Sciatic nerve (tissue), 2 donors: ENCODE measurements at regions not wholly inside any gene's neighbourhood (a gene's known extent, or its start where the extent isn't known, plus 50 kb on each side); places are given as distances from the start of the nearest gene placed in this dataset.
"Not testable (repeated sequence)": the region's sequence is repeated elsewhere in the genome, so short reads cannot be mapped to it uniquely, and the experiment has no call there.

Experiments
- ATAC-seq: fragments of 200-7000 bp; cut with Tn5 transposase; one replicate; pipeline ENCODE4 v1.9.1; 2020; ENCODE audit warnings: mild to moderate bottlenecking, moderate library complexity
- DNase-seq: peaks from one replicate; pipeline ENCODE4 v3.0.0-alpha.2; 2020; ENCODE audit warnings: low spot score
- intact Hi-C: fragments of 100-400 bp; cut with DNase I; formaldehyde crosslinking; loops from one replicate; pipeline ENCODE4 v1.14.2; 2022
- donor health status: DM: no; HTN: no; CAD: no.
- donor health status: DM: no; HTN: no; CAD: no.

DNA sequence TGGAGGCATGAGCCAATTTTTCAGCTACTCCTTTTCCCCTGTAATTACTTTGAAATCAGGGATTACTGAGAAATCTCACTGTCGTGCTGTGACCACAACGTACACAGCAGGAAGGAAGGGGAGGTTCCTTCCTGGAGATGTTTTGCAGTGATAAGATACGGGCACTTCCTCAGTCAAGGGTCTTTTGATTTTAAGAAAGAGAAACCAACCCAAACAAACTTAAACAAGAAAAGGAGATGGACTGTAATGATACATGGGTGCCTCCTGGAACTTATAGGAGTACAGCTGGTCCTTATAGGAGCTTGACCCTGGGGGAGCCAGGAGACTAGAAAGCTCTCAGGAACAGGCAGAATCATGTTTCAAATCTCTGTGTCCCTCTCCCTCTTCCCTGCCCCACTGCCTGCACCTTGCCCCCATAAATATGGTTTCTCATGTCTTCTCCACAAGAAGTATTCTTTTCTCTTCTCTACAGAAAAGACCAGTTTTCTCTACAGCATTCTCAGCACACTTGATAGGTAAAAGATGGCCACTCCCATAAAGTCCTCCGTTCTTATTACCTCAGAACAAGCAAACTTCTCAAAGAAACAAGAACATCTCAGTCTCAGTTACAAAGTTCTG, 281.1 kb upstream of the AMIGO2 start:
- DNase-seq = no peak
- intact Hi-C loops = no loop called here
- ATAC-seq = peak; percentile 45

DNA sequence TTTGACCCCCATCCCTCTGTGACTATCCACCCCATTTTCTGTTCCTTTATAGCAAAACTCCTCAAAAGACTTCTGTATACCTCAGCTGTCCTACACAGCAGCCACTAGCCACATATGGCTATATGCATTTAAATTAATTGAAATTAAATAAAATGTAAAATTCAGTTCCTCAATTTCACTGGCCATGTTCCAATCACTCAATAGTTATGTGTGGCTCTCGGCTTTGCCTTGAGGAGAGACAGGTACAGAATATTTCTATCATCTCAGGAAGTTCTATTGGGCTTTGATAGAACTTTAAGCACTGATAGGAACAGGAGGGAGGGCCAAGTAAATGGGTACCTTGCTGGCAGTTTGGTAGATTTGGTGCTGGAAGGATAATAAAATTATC, 280.3 kb upstream of the AMIGO2 start:
- ATAC-seq (no peak), DNase-seq (no peak)
- intact Hi-C loops = no loop called here

- no peak for DNase-seq
- intact Hi-C loops = no loop called here
- ATAC-seq = no peak
These were observed 279.7 kb upstream of the AMIGO2 start for GRCh38 chr12:47359310-47360092.

DNA sequence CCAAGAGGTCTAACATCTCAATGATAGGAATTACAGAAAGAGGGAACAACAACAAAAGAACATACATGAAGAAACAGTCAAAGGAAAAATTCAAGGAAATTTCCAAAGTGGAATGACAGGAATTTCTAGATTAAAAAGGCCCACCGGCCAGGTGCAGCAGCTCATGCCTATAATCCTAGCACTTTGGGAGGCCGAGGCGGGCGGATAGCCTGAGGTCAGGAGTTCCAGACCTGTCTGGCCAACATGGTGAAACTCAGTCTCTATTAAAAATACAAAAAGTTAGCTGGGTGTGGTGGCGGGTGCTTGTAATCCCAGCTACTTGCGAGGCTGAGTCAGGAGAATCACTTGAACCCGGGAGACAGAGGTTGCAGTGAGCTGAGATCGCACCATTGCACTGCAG, 277.2 kb upstream of the AMIGO2 start:
- ATAC-seq, DNase-seq, intact Hi-C loops: not testable (repeated sequence)

- intact Hi-C loops = no loop called here
- DNase-seq (no peak), ATAC-seq (peak; percentile 55)
These were observed 276.5 kb upstream of the AMIGO2 start for GRCh38 chr12:47356129-47356700.

DNA sequence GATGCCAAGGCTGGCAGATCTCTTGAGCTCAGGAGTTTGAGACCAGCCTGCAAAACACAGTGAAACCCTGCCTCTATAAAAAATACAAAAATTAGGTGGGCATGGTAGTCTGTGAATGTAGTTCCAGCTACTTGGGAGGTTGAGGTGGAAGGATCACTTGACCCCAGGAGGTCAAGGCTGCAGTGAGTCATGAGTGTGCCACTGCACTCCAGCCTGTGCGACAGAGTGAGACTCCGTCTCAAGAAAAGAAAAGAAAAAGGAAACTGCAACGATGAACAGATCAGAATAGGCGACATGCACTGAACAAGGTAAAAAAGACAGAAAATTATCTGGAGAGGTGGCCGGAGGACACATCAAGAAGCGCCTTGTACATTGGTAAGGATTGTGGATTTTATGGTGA, 273.7 kb upstream of the AMIGO2 start:
- DNase-seq (no peak), ATAC-seq (no peak)
- intact Hi-C loops = no loop called here

DNA sequence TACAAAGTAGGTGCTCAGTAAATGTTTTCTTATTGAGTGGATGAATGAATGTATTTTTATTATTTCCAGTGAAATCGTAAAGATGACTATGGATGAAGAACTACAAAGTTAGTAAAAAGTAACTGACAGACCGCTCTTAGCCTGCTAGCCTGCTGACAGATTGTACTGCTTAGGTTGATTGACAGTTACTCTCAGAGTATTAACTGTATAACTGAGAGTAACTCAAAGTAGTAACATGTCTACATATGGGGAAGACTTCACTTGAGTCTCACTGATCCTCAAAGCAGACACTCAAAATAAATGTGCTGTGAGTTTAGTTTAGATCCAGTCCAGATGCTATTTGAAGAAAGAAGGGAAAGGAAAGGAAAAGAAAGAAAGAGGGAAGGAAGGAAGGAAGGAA, 272.3 kb upstream of the AMIGO2 start:
- intact Hi-C loops = no loop called here
- no peak for DNase-seq
- no peak for ATAC-seq

GRCh38 chr12:47351526-47351925, 271.8 kb upstream of the AMIGO2 start:
- intact Hi-C loops = no loop called here
- no peak for ATAC-seq
- no peak for DNase-seq

DNA sequence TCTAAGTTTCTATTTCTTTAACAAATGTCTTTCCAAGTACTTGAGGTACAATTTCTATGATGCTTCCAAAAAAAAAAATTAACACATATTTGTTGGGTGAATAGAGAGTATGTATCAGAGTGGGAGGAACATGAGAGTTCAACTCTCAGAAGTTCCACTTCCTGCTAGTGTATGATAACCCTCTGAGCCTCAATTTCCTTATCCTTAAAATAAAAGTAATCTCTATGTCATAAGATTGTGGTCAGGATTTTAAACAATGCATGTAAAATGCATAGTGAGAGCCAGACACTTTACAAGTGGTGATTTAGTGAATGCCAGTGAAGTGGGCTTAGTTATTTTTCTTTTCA, 270.3 kb upstream of the AMIGO2 start:
- no peak for ATAC-seq
- no peak for DNase-seq
- intact Hi-C loops = no loop called here

DNA sequence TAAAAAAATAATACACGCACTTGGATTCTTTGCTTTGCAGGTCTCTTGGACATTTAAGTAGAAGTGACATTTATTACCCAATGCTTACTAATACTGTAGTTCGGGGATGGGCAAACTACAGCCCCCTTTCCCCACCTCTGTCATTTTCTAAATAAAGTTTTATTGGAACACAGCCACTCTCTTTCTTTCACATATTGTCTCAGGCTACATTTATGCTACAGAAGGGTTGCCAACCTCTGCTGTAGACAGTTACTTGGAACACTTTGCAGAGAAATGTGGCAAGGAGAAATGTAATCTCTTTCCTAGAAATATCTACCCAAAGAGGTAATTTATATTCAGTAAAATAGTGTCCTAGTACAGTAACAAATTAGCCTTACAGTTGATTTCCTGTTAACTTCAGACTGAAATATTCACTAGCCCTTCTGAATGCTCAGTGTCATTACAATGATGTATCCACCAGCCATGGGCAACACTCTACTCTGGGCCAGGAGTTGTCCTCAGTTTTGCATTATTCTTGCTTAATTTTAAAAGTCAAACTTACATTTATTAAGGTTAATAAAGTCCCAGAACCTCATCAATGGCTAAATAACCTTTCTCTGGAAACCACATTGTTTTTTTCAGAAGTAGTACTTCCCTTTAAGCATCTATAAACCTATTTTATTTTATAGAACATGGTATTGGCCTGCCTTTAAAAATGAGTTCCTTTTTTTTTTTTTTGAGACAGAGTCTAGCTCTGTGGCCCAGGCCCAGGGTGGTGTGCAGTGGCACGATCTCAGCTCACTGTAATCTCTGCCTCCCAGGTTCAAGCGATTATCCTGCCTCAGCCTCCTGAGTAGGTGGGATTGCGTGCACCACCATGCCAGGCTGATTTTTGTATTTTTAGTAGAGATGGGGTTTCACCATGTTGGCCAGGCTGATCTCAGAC, 269.6 kb upstream of the AMIGO2 start:
- intact Hi-C loops = no loop called here

GRCh38 chr12:47348206-47348605, 268.4 kb upstream of the AMIGO2 start:
- intact Hi-C loops = no loop called here
- ATAC-seq (no peak), DNase-seq (no peak)

More for the DNA sequence above, 269.6 kb upstream of the AMIGO2 start:
- DNase-seq (no peak), ATAC-seq (no peak)

GRCh38 chr12:47346251-47347019, 266.7 kb upstream of the AMIGO2 start:
- DNase-seq (no peak), ATAC-seq (no peak)
- intact Hi-C loops = no loop called here

DNA sequence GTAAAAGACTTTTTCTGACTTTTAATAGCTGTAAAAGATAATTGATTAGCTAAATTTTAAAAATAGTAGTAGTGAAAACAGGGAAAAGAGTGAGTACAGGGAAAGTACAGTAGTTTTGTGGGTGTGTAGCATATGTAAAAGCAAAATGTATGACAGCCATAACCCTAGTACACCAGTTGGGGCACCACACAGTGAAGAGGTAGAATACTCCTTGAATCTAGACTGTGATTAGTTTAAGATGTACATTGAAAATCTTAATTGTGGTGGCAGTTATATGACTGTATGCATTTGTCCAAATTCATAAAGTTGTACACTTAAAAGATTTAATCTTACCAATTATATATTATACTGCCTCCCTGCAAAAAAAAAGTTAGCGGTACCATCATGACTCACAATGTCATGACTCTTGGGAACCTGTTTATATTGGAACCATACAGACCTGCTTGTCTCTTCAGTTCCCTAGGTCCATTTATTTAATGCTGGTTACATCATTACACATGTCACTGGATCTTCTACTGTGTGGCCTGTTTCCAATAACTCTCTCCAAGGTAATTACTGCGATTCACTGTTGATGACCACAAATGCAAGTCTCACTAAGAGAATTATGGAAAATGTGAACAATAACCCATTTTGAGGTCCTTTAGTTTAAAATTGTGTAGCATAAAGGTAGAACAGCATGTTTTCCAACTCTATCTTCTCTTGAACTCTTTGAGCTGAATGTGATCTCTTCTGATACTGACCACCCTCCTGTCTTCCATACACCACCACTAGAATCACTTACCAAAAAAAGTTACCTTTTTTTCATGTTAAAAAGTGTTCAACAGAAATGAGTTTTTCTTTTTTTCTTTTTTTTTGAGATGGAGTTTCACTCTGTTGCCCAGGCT, 264.2 kb upstream of the AMIGO2 start:
- DNase-seq (no peak), ATAC-seq (no peak)
- intact Hi-C loops = no loop called here

DNA sequence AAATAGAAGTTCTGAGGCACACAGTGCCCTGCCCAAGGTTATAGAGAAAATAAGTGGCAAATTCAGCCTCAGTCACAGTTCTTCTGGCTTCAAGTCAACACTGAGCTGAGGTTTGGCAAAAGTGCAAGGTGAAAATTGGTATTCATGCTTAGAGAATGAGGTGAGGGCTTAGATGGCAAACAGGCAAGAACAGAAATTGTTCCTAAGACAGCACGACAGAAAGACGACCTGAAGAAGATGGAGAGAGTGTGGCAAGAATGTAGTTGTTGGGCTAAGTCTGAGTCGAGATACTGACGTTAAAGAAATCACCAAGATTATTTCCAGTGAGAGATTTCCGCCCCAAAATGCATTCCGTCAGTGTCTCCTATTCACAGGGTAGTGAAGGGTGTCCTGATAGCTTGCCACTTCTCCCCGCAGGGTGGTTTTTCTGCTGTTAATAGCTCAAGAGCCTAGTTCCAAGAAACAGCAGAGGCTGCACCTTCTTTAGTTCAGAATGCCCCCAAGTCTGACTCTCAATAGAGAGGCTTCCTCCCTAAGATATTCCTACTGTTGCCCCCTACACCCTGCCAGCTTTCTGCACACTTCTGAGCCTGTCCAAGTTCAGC, 260.8 kb upstream of the AMIGO2 start:
- intact Hi-C loops = no loop called here
- DNase-seq (no peak), ATAC-seq (no peak)

DNA sequence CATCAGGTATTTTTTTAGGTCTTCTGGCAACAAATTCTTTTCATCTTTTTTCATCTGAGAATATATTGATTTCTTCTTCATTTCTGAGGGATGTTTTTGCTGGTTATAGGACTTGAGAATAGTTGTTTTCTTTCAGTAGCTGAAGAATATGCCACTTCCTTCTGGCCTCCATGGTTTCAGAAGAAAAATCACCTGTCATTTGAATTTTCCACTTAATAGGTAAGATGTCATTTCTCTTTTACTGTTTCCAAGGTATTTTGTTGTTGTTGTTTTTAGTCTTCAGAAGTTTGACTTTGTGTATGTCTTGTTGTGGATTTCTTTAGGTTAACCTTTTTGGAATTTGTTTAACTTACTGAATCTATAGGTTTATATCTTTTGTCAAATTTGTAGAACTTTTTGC, 257.8 kb upstream of the AMIGO2 start:
- DNase-seq (no peak), ATAC-seq (no peak)
- intact Hi-C loops = no loop called here

- ATAC-seq, DNase-seq, intact Hi-C loops: not testable (repeated sequence)
These were observed 253.6 kb upstream of the AMIGO2 start for GRCh38 chr12:47333271-47333858.

DNA sequence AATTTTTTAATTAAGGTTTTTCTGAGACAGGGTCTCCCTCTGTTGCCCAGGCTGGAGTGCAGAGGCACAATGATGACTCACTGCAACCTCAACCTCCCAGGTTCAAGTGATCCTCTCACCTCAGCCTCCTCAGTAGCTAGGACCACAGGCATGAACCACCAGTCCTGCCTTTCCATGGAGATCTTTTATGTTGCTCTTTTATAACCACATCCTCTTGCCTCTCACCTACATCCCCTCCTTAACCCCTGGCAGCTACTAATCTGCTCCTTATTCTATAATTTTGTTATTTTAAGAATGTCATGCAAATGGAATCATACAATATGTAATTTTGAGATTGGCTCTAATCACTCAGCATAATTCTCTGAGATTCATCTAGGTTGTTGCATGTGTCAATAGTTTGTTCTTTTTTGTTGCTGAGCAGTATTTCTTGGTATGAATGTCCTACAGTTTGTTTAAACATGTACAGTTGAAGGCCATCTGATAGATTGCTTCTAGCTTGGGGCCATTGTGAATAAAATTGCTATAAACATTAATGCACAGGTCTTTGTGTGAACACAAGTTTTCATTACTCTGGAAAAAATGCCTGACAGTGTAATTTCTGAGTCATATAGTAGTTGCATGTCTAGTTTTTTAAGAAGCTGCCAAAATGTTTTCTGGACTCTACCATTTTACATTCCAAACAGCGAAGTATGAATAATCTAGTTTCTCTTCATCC, 249.2 kb upstream of the AMIGO2 start:
- intact Hi-C loops = no loop called here
- no peak for DNase-seq
- no peak for ATAC-seq
